GM23248 (cell line): ENCODE measurements at regions not wholly inside any gene's neighbourhood (a gene's known extent, or its start where the extent isn't known, plus 50 kb on each side); places are given as distances from the start of the nearest gene placed in this dataset.

Experiments
- DNase-seq: peaks from one replicate; pipeline ENCODE4 v3.0.0-alpha.2; 2015
- H2AFZ ChIP-seq: fragments of 200-600 bp; sonication (generic); 2 replicates; pipeline ENCODE4 v1.6.1; 2016; ENCODE audit warnings: antibody characterized with exemption
- H3F3A ChIP-seq: fragments of 200-600 bp; sonication (generic); 2 replicates; pipeline ENCODE4 v1.6.1; 2016; ENCODE audit warnings: mild to moderate bottlenecking, antibody characterized with exemption, mixed run types; ENCODE audit not compliant: insufficient read depth
- H3K27ac ChIP-seq: fragments of 200-600 bp; sonication (generic); 2 replicates; pipeline ENCODE4 v1.5.1; 2016; ENCODE audit warnings: mild to moderate bottlenecking
- H3K27me3 ChIP-seq: fragments of 200-600 bp; sonication (generic); replicated peaks from 2 replicates; pipeline ENCODE4 v1.6.1; 2016; ENCODE audit warnings: mild to moderate bottlenecking; ENCODE audit not compliant: insufficient read depth
- H3K36me3 ChIP-seq: fragments of 200-600 bp; sonication (generic); 2 replicates; pipeline ENCODE4 v1.6.1; 2016; ENCODE audit warnings: low read depth, mild to moderate bottlenecking
- H3K4me1 ChIP-seq: fragments of 200-600 bp; sonication (generic); 2 replicates; pipeline ENCODE4 v1.6.1; 2016; ENCODE audit warnings: mild to moderate bottlenecking; ENCODE audit not compliant: insufficient read depth
- H3K4me2 ChIP-seq: fragments of 200-600 bp; sonication (generic); one replicate; pipeline ENCODE4 v1.6.1; 2016; ENCODE audit warnings: mild to moderate bottlenecking; ENCODE audit not compliant: unreplicated experiment
- H3K4me3 ChIP-seq: fragments of 200-600 bp; sonication (generic); 2 replicates; pipeline ENCODE4 v1.5.1; 2016; ENCODE audit warnings: mild to moderate bottlenecking
- H3K79me2 ChIP-seq: fragments of 200-600 bp; sonication (generic); 2 replicates; pipeline ENCODE4 v1.6.1; 2016; ENCODE audit warnings: mild to moderate bottlenecking; ENCODE audit not compliant: insufficient read depth
- H3K9ac ChIP-seq: fragments of 200-600 bp; sonication (generic); 2 replicates; pipeline ENCODE4 v1.6.1; 2016; ENCODE audit warnings: mild to moderate bottlenecking
- H3K9me2 ChIP-seq: fragments of 200-600 bp; sonication (generic); 2 replicates; pipeline ENCODE4 v1.6.1; 2016; ENCODE audit warnings: mixed run types, mild to moderate bottlenecking, moderate library complexity; ENCODE audit not compliant: insufficient read depth
- H3K9me3 ChIP-seq: fragments of 200-600 bp; sonication (generic); one replicate; pipeline ENCODE4 v1.6.1; 2017; ENCODE audit warnings: low read depth
- H4K20me1 ChIP-seq: fragments of 200-600 bp; sonication (generic); 2 replicates; pipeline ENCODE4 v1.6.0; 2016; ENCODE audit not compliant: insufficient read depth
- EZH2 ChIP-seq: fragments of 200-600 bp; sonication (generic); IDR thresholded peaks from 2 replicates; pipeline ENCODE4 v1.6.1; 2018; ENCODE audit warnings: antibody characterized with exemption, mild to moderate bottlenecking; ENCODE audit not compliant: insufficient read depth, poor library complexity, severe bottlenecking
- EZH2phosphoT487 ChIP-seq: fragments of 200-600 bp; sonication (generic); IDR thresholded peaks from 2 replicates; pipeline ENCODE4 v1.6.1; 2018; ENCODE audit warnings: antibody characterized with exemption, moderate library complexity, mild to moderate bottlenecking, low read depth; ENCODE audit not compliant: insufficient read depth
- WGBS, 2 experiments: methylation state at CpG; one replicate each; pipeline ENCODE4 v1.1.6; 2015 to 2017; ENCODE audit warnings: low lambda C conversion rate in 2 of 2, low coverage in 1 of 2; ENCODE audit errors: missing lambda C conversion rate in 2 of 2; 5-methylcytosine and 5-hydroxymethylcytosine counted together
- in situ Hi-C: fragments of 300-500 bp; cut with MboI; formaldehyde crosslinking; loops from 2 replicates; pipeline ENCODE4 v1.15.0; 2020

GRCh38 chr3:84881288-84881687 lies 77.5 kb upstream of the CADM2 start:
- H3K4me1 ChIP-seq: no peaks in the 10 kb centered on the region
- H3K36me3 ChIP-seq: no peaks in the 10 kb centered on the region
- no peak for TF ChIP-seq EZH2phosphoT487
- 28 to 29% methylated on average over 2 of the region's 2 CpGs for WGBS, 2 experiments
- no peak overlapping the region for H3K9ac ChIP-seq
- in situ Hi-C loops: no loop called here
- no peak for DNase-seq
- no peaks in the 10 kb centered on the region for H3K9me3 ChIP-seq
- H3K27me3 ChIP-seq: no peaks in the 10 kb centered on the region
- H3K4me2 ChIP-seq: no peak overlapping the region
- H3K4me3 ChIP-seq: no peak overlapping the region
- H2AFZ ChIP-seq: no peak overlapping the region
- no peaks in the 10 kb centered on the region for H3F3A ChIP-seq
- H3K27ac ChIP-seq: no peak overlapping the region
- H3K79me2 ChIP-seq: no peaks in the 10 kb centered on the region
- H4K20me1 ChIP-seq: no peaks in the 10 kb centered on the region
- H3K9me2 ChIP-seq: no peaks in the 10 kb centered on the region

- no peak overlapping the region for H2AFZ ChIP-seq
- H3K4me3 ChIP-seq: no peak overlapping the region
- no peak for DNase-seq
- no peaks in the 10 kb centered on the region for H4K20me1 ChIP-seq
- no peaks in the 10 kb centered on the region for H3K27me3 ChIP-seq
- H3K4me2 ChIP-seq: no peak overlapping the region
- H3K4me1 ChIP-seq: no peaks in the 10 kb centered on the region
- no peaks in the 10 kb centered on the region for H3K9me2 ChIP-seq
- 31% methylated on average over 14 of the region's 14 CpGs for WGBS, 2 experiments
- H3K9me3 ChIP-seq: no peaks in the 10 kb centered on the region
- TF ChIP-seq EZH2 (no peak), EZH2phosphoT487 (no peak)
- H3K79me2 ChIP-seq: no peaks in the 10 kb centered on the region
- in situ Hi-C loops: no loop called here
- H3K9ac ChIP-seq: no peak overlapping the region
- H3K36me3 ChIP-seq: no peaks in the 10 kb centered on the region
- H3F3A ChIP-seq: no peaks in the 10 kb centered on the region
- no peak overlapping the region for H3K27ac ChIP-seq
Measured at GRCh38 chr3:84885199-84885882, 73.4 kb upstream of the CADM2 start.

DNA sequence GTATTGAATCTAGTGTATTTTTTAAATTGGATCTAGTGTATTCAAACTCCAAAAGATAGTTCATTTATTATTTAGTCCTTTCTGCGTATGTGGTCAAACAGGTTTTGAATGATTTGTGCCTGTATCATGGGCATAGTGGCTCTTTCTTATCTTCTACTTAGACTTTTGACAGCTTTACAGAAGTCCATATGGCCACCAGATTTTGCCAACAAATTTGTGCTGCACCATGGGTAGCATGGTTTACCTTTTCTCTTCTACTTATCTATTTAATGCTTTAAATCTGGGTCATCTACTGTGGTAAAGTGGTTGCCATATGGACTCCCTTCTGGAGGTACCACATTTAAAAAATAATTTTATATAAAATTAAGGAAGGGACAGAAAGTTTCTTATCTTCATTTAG lies 66.9 kb upstream of the CADM2 start:
- 57 to 64% methylated on average over 1 of the region's 1 CpG for WGBS, 2 experiments
- no peaks in the 10 kb centered on the region for H4K20me1 ChIP-seq
- no peaks in the 10 kb centered on the region for H3F3A ChIP-seq
- no peaks in the 10 kb centered on the region for H3K4me1 ChIP-seq
- no peaks in the 10 kb centered on the region for H3K9me2 ChIP-seq
- H3K4me3 ChIP-seq: no peak overlapping the region
- no peaks in the 10 kb centered on the region for H3K27me3 ChIP-seq
- no peak overlapping the region for H3K9ac ChIP-seq
- no peaks in the 10 kb centered on the region for H3K36me3 ChIP-seq
- no peak overlapping the region for H3K27ac ChIP-seq
- DNase-seq: no peak
- H3K9me3 ChIP-seq: no peaks in the 10 kb centered on the region
- TF ChIP-seq EZH2phosphoT487 (no peak), EZH2 (no peak)
- H3K4me2 ChIP-seq: no peak overlapping the region
- H2AFZ ChIP-seq: no peak overlapping the region
- in situ Hi-C loops: no loop called here
- no peaks in the 10 kb centered on the region for H3K79me2 ChIP-seq

- in situ Hi-C loops: no loop called here
- no peak overlapping the region for H3K4me3 ChIP-seq
Measured at GRCh38 chr3:84893211-84893610, 65.6 kb upstream of the CADM2 start.

GRCh38 chr3:84904212-84904611 lies 54.6 kb upstream of the CADM2 start:
- Histone ChIP-seq H3K79me2 (no peaks in the 10 kb centered on the region), H3K36me3 (no peaks in the 10 kb centered on the region), H2AFZ (no peak overlapping the region), H3F3A (no peaks in the 10 kb centered on the region), H3K4me2 (no peak overlapping the region), H3K27me3 (no peaks in the 10 kb centered on the region), H3K4me1 (no peaks in the 10 kb centered on the region), H3K9me2 (no peaks in the 10 kb centered on the region), H3K27ac (no peak overlapping the region), H3K9ac (no peak overlapping the region), H3K4me3 (no peak overlapping the region), H4K20me1 (no peaks in the 10 kb centered on the region), H3K9me3 (no peaks in the 10 kb centered on the region)
- no peak for TF ChIP-seq EZH2
- TF ChIP-seq EZH2phosphoT487: no peak
- DNase-seq: no peak
- in situ Hi-C loops: no loop called here

More at GRCh38 chr3:84893211-84893610, 65.6 kb upstream of the CADM2 start:
- no peaks in the 10 kb centered on the region for H3F3A ChIP-seq
- no peaks in the 10 kb centered on the region for H3K79me2 ChIP-seq
- no peaks in the 10 kb centered on the region for H3K36me3 ChIP-seq
- H3K9ac ChIP-seq: no peak overlapping the region
- H3K9me3 ChIP-seq: no peaks in the 10 kb centered on the region
- H3K27ac ChIP-seq: no peak overlapping the region
- H3K4me2 ChIP-seq: no peak overlapping the region
- H4K20me1 ChIP-seq: no peaks in the 10 kb centered on the region
- no peaks in the 10 kb centered on the region for H3K9me2 ChIP-seq
- H2AFZ ChIP-seq: no peak overlapping the region
- no peaks in the 10 kb centered on the region for H3K27me3 ChIP-seq
- H3K4me1 ChIP-seq: no peaks in the 10 kb centered on the region
- TF ChIP-seq EZH2 (no peak), EZH2phosphoT487 (no peak)
- no peak for DNase-seq
- 13 to 15% methylated on average over 3 of the region's 3 CpGs for WGBS, 2 experiments
